ENCODE measurements at regions not wholly inside any gene's neighbourhood (a gene's known extent, or its start where the extent isn't known, plus 50 kb on each side); places are given as distances from the start of the nearest gene placed in this dataset.

DNA sequence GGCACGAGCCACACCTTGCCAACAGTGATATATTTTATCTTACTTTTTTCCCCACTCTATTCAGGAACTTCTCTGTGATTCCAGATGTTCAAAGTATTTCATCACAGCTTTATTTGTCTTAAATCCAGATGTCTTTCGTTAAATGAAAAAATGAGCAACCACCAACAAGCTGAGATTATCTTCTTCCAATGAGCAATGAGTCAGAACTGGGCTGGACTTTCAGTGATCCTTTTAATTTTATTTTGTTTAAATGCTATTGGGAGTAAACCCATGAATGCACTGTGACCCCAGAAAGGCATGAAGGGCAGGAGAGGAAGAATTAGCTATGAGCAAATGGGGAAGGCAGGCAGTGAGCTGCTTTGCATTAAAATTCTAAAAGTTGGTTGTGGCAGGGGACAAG, 77.6 kb upstream of the IMMP2L start:
- DNase-seq (ENCODE audit: low spot score in 2 of 2) = no peak
- Histone ChIP-seq H3K27me3 (no peaks in the 10 kb centered on the region), H3K36me3 (no peaks in the 10 kb centered on the region), H3K4me1 (no peaks in the 10 kb centered on the region), H3K9me3 (no peaks in the 10 kb centered on the region), H3K27ac (no peak overlapping the region), H3K4me3 (no peak overlapping the region)
- intact Hi-C loops (cut with DNase I; ENCODE audit: low total_unique reads) = no loop called here
- TF ChIP-seq, protein P1, sequence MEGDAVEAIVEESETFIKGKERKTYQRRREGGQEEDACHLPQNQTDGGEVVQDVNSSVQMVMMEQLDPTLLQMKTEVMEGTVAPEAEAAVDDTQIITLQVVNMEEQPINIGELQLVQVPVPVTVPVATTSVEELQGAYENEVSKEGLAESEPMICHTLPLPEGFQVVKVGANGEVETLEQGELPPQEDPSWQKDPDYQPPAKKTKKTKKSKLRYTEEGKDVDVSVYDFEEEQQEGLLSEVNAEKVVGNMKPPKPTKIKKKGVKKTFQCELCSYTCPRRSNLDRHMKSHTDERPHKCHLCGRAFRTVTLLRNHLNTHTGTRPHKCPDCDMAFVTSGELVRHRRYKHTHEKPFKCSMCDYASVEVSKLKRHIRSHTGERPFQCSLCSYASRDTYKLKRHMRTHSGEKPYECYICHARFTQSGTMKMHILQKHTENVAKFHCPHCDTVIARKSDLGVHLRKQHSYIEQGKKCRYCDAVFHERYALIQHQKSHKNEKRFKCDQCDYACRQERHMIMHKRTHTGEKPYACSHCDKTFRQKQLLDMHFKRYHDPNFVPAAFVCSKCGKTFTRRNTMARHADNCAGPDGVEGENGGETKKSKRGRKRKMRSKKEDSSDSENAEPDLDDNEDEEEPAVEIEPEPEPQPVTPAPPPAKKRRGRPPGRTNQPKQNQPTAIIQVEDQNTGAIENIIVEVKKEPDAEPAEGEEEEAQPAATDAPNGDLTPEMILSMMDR (IDR thresholded peaks at IDR 0.05) = no peak
- TF ChIP-seq POLR2A (IDR thresholded peaks at IDR 0.05) (no peak), POLR2AphosphoS5 (IDR thresholded peaks at IDR 0.05) (no peak)

- intact Hi-C loops (cut with DNase I; ENCODE audit: low total_unique reads) = no loop called here
- DNase-seq (ENCODE audit: low spot score in 2 of 2) = no peak
- Histone ChIP-seq H3K4me3 (no peak overlapping the region), H3K27ac (no peak overlapping the region), H3K27me3 (no peaks in the 10 kb centered on the region), H3K9me3 (no peaks in the 10 kb centered on the region), H3K36me3 (no peaks in the 10 kb centered on the region), H3K4me1 (no peaks in the 10 kb centered on the region)
- TF ChIP-seq POLR2A (IDR thresholded peaks at IDR 0.05) (no peak), POLR2AphosphoS5 (IDR thresholded peaks at IDR 0.05) (no peak)
- TF ChIP-seq, protein P1 (IDR thresholded peaks at IDR 0.05) = no peak
Measured at GRCh38 chr7:111638078-111638477, 75.8 kb upstream of the IMMP2L start.

DNA sequence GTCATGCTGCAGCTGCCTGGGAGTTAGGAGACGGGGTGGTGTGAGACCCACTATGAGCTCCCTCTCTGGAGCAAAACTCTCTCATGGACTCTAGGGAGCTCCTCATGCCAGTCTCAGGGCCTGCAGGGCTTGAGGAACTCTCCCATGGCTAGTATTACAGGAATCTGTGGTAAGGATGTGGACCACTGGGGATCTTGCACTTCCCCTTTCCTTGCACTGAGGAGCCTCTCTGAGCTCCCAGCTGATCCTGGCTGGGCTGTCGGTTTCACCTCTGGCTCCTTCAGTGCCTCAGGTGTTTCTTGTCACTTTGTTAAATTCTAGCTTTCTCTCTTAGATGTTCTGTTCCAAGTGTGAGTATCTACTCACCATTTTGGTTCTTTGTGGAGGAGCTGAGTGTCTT, 71.6 kb upstream of the IMMP2L start:
- H3K4me1 ChIP-seq = no peaks in the 10 kb centered on the region
- H3K36me3 ChIP-seq = no peaks in the 10 kb centered on the region
- no peak overlapping the region for H3K27ac ChIP-seq
- H3K4me3 ChIP-seq = no peak overlapping the region
- DNase-seq (ENCODE audit: low spot score in 2 of 2) = no peak
- peaks cover 4 to 13% of the 10 kb centered on the region in 2 donors for H3K9me3 ChIP-seq
- TF ChIP-seq, protein P1 (IDR thresholded peaks at IDR 0.05) = no peak
- TF ChIP-seq POLR2A (IDR thresholded peaks at IDR 0.05) (no peak), POLR2AphosphoS5 (IDR thresholded peaks at IDR 0.05) (no peak)
- H3K27me3 ChIP-seq = no peaks in the 10 kb centered on the region
- intact Hi-C loops (cut with DNase I; ENCODE audit: low total_unique reads) = no loop called here

DNA sequence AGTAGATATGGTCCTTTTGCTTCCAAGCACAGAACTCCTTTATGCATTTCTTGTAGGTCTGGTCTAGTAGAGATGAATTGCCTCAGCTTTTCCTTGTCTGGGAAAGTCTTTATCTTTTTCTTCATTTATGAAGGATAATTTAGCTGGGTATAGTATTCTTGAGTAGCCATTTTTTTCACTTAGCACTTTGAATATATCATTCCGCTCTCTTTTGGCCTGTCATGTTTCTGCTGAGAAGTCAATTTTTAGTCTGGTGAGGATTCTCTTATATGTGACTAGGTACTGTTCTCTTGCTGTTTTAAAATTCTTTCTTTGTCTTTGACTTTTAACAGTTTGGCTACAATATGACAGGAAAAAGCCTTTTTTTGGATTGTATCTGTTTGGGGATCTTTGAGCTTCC, 68.6 kb upstream of the IMMP2L start:
- peaks cover 4 to 13% of the 10 kb centered on the region in 2 donors for H3K9me3 ChIP-seq
- H3K4me1 ChIP-seq = no peaks in the 10 kb centered on the region
- H3K36me3 ChIP-seq = no peaks in the 10 kb centered on the region
- DNase-seq (ENCODE audit: low spot score in 2 of 2) = no peak
- no peak for TF ChIP-seq POLR2A (IDR thresholded peaks at IDR 0.05)
- TF ChIP-seq, protein P1 (IDR thresholded peaks at IDR 0.05) = no peak
- no peak for TF ChIP-seq POLR2AphosphoS5 (IDR thresholded peaks at IDR 0.05)
- intact Hi-C loops (cut with DNase I; ENCODE audit: low total_unique reads) = no loop called here
- H3K4me3 ChIP-seq = no peak overlapping the region
- no peaks in the 10 kb centered on the region for H3K27me3 ChIP-seq
- no peak overlapping the region for H3K27ac ChIP-seq

GRCh38 chr7:111622084-111622483, 59.8 kb upstream of the IMMP2L start:
- Histone ChIP-seq H3K36me3 (no peaks in the 10 kb centered on the region), H3K4me3 (no peak overlapping the region), H3K27ac (no peak overlapping the region), H3K4me1 (no peaks in the 10 kb centered on the region), H3K27me3 (no peaks in the 10 kb centered on the region), H3K9me3 (no peaks in the 10 kb centered on the region)
- no peak for DNase-seq (ENCODE audit: low spot score in 2 of 2)
- intact Hi-C loops (cut with DNase I; ENCODE audit: low total_unique reads) = no loop called here
- TF ChIP-seq, protein P1 (IDR thresholded peaks at IDR 0.05) = no peak
- no peak for TF ChIP-seq POLR2A (IDR thresholded peaks at IDR 0.05)
- TF ChIP-seq POLR2AphosphoS5 (IDR thresholded peaks at IDR 0.05) = no peak
